HEK293T (cell line): ENCODE measurements at regions not wholly inside any gene's neighbourhood (a gene's known extent, or its start where the extent isn't known, plus 50 kb on each side); places are given as distances from the start of the nearest gene placed in this dataset.

Source experiments
- CTCF ChIA-PET: fragments of 350-600 bp; formaldehyde crosslinking; extraction: SDS; loops from one replicate; lab custom pipeline; 2021; ENCODE audit warnings: antibody characterized with exemption, inconsistent platforms; lab: Yijun Ruan, JAX
- POLR2A ChIA-PET: fragments of 350-600 bp; formaldehyde crosslinking; extraction: SDS; loops from one replicate; lab custom pipeline; 2020; ENCODE audit warnings: antibody characterized with exemption, inconsistent platforms; lab: Yijun Ruan, JAX
- DNase-seq: peaks from one replicate; pipeline ENCODE4 v3.0.0; 2012; ENCODE audit warnings: mixed read lengths; ENCODE audit errors: extremely low spot score
- ARNT ChIP-seq: fragments of 450-650 bp; IDR thresholded peaks from 2 replicates; pipeline ENCODE4 v1.6.1; 2017; ENCODE audit warnings: mild to moderate bottlenecking
- BHLHE40 ChIP-seq: fragments of 450-650 bp; IDR thresholded peaks from 2 replicates; pipeline ENCODE4 v1.6.1; 2016; ENCODE audit warnings: mild to moderate bottlenecking, moderate library complexity, borderline replicate concordance
- CTBP1 ChIP-seq: fragments of 450-650 bp; IDR thresholded peaks from 2 replicates; pipeline ENCODE4 v1.6.1; 2016; ENCODE audit warnings: borderline replicate concordance
- ELF4 ChIP-seq: fragments of 450-650 bp; IDR thresholded peaks from 2 replicates; pipeline ENCODE4 v1.6.1; 2017; ENCODE audit warnings: antibody characterized with exemption
- FOXA1 ChIP-seq: fragments of 450-650 bp; IDR thresholded peaks from 2 replicates; pipeline ENCODE4 v1.6.1; 2016; ENCODE audit warnings: mild to moderate bottlenecking
- FOXK2 ChIP-seq: fragments of 450-650 bp; IDR thresholded peaks from 2 replicates; pipeline ENCODE4 v1.6.1; 2016; ENCODE audit warnings: mild to moderate bottlenecking
- FOXM1 ChIP-seq: fragments of 450-650 bp; IDR thresholded peaks from 2 replicates; pipeline ENCODE4 v1.6.1; 2017; ENCODE audit warnings: mild to moderate bottlenecking, borderline replicate concordance
- HDGF ChIP-seq: fragments of 450-650 bp; IDR thresholded peaks from 2 replicates; pipeline ENCODE4 v1.6.1; 2017; ENCODE audit warnings: antibody characterized with exemption, borderline replicate concordance
- L3MBTL2 ChIP-seq: fragments of 450-650 bp; conservative IDR thresholded peaks from 2 replicates; pipeline ENCODE4 v1.6.1; 2016; ENCODE audit warnings: mild to moderate bottlenecking
- LEF1 ChIP-seq: fragments of 450-650 bp; IDR thresholded peaks from 2 replicates; pipeline ENCODE4 v1.6.1; 2017; ENCODE audit warnings: mild to moderate bottlenecking, borderline replicate concordance
- NFRKB ChIP-seq: fragments of 450-650 bp; IDR thresholded peaks from 2 replicates; pipeline ENCODE4 v1.6.1; 2016; ENCODE audit warnings: mild to moderate bottlenecking, moderate library complexity
- PKNOX1 ChIP-seq: fragments of 450-650 bp; IDR thresholded peaks from 2 replicates; pipeline ENCODE4 v1.6.1; 2016
- SP1 ChIP-seq: fragments of 450-650 bp; IDR thresholded peaks from 2 replicates; pipeline ENCODE4 v1.6.1; 2017
- SUZ12 ChIP-seq: fragments of 450-650 bp; IDR thresholded peaks from 2 replicates; pipeline ENCODE4 v1.6.1; 2016; ENCODE audit warnings: mild to moderate bottlenecking
- TARDBP ChIP-seq: fragments of 450-650 bp; IDR thresholded peaks from 2 replicates; pipeline ENCODE4 v1.6.1; 2016
- ZNF384 ChIP-seq: fragments of 450-650 bp; IDR thresholded peaks from 2 replicates; pipeline ENCODE4 v1.6.1; 2016

- CTCF ChIA-PET, result no interaction called here
- no peak for TF ChIP-seq L3MBTL2
- TF ChIP-seq ELF4, result no peak
- TF ChIP-seq ZNF384, result no peak
- TF ChIP-seq FOXM1, result no peak
- no peak for TF ChIP-seq ARNT
- no peak for TF ChIP-seq TARDBP
- TF ChIP-seq FOXA1, result no peak
- TF ChIP-seq LEF1, result no peak
- POLR2A ChIA-PET, result no interaction called here
Measured at GRCh38 chr6:14644381-14644780, 526.8 kb downstream of the CD83 start.

GRCh38 chr6:14645221-14645620 lies 527.6 kb downstream of the CD83 start:
- TF ChIP-seq FOXK2 (no peak), SUZ12 (no peak), FOXM1 (no peak), CTBP1 (no peak), SP1 (no peak), PKNOX1 (no peak), FOXA1 (no peak), ELF4 (no peak)
- no peak for DNase-seq
- ChIA-PET CTCF (no interaction called here), POLR2A (no interaction called here)

More at GRCh38 chr6:14644381-14644780, 526.8 kb downstream of the CD83 start:
- DNase-seq, result no peak

- TF ChIP-seq CTBP1 (no peak), FOXK2 (no peak), PKNOX1 (no peak), TARDBP (no peak), SUZ12 (no peak), ELF4 (no peak), HDGF (no peak), NFRKB (no peak), L3MBTL2 (no peak), SP1 (no peak)
- CTCF ChIA-PET, result no interaction called here
- POLR2A ChIA-PET, result no interaction called here
- DNase-seq, result no peak
Measured at GRCh38 chr6:14645841-14646240, 528.3 kb downstream of the CD83 start.

GRCh38 chr6:14646371-14646770 lies 528.8 kb downstream of the CD83 start:
- DNase-seq, result no peak
- TF ChIP-seq CTBP1 (no peak), SUZ12 (no peak), HDGF (no peak), SP1 (no peak), TARDBP (no peak), FOXA1 (no peak), L3MBTL2 (no peak), FOXK2 (no peak), ZNF384 (no peak), FOXM1 (no peak), ARNT (no peak), PKNOX1 (no peak), LEF1 (no peak), BHLHE40 (no peak)
- ChIA-PET POLR2A (no interaction called here), CTCF (no interaction called here)

GRCh38 chr6:14647357-14647756 lies 529.8 kb downstream of the CD83 start:
- DNase-seq, result no peak
- ChIA-PET CTCF (no interaction called here), POLR2A (no interaction called here)
- TF ChIP-seq SUZ12 (no peak), CTBP1 (no peak), ELF4 (no peak), L3MBTL2 (no peak), HDGF (no peak), PKNOX1 (no peak), BHLHE40 (no peak)

GRCh38 chr6:14652536-14652935 lies 535.0 kb downstream of the CD83 start:
- ChIA-PET CTCF (no interaction called here), POLR2A (no interaction called here)
- no peak for DNase-seq
- TF ChIP-seq NFRKB (no peak), CTBP1 (no peak), FOXK2 (no peak), LEF1 (no peak), TARDBP (no peak), PKNOX1 (no peak), FOXA1 (no peak), L3MBTL2 (no peak), ZNF384 (no peak), ARNT (no peak), ELF4 (no peak), BHLHE40 (no peak), SUZ12 (no peak), SP1 (no peak), HDGF (no peak), FOXM1 (no peak)
